A673 (cell line): ENCODE measurements at regions not wholly inside any gene's neighbourhood (a gene's known extent, or its start where the extent isn't known, plus 50 kb on each side); places are given as distances from the start of the nearest gene placed in this dataset.

Experiments used
- BruUV-seq: library from RNA; stranded (reverse); fragments of 400-500 nt; replicated peaks from 2 replicates; lab custom pipeline; 2021; lab: Mats Ljungman, UMichigan
- CTCF ChIA-PET: fragments of 300-600 bp; sonication (Branson Sonifier 250); formaldehyde crosslinking; loops from one replicate; lab custom pipeline; 2022; ENCODE audit warnings: antibody characterized with exemption; lab: Charles Lee
- POLR2A ChIA-PET: fragments of 300-600 bp; sonication (Branson Sonifier 250); formaldehyde crosslinking; loops from one replicate; lab custom pipeline; 2022; ENCODE audit warnings: antibody characterized with exemption; ENCODE audit not compliant: low non-redundant PET; lab: Charles Lee
- DNase-seq: peaks from one replicate; pipeline ENCODE4 v3.0.0-alpha.2; 2015; ENCODE audit warnings: low spot score
- H3K27ac ChIP-seq: fragments of 200-600 bp; sonication (generic); 2 replicates; pipeline ENCODE4 v1.5.1; 2016; ENCODE audit warnings: mixed run types, low read depth, mild to moderate bottlenecking, mixed read lengths, antibody characterized with exemption, low read length; ENCODE audit not compliant: poor library complexity, severe bottlenecking
- H3K27me3 ChIP-seq: fragments of 200-600 bp; sonication (generic); replicated peaks from 2 replicates; pipeline ENCODE4 v1.6.1; 2017; ENCODE audit warnings: mixed run types, low read depth, mild to moderate bottlenecking, mixed read lengths, antibody characterized with exemption, low read length; ENCODE audit not compliant: insufficient read depth, poor library complexity
- H3K36me3 ChIP-seq: fragments of 200-600 bp; sonication (generic); 2 replicates; pipeline ENCODE4 v1.6.1; 2016; ENCODE audit warnings: mixed run types, mild to moderate bottlenecking, mixed read lengths, antibody characterized with exemption, low read length; ENCODE audit not compliant: insufficient read depth, poor library complexity, severe bottlenecking
- H3K4me1 ChIP-seq: fragments of 200-600 bp; sonication (generic); 2 replicates; pipeline ENCODE4 v1.6.1; 2017; ENCODE audit warnings: mixed run types, mild to moderate bottlenecking, mixed read lengths, antibody characterized with exemption, low read length; ENCODE audit not compliant: insufficient read depth, poor library complexity, severe bottlenecking
- H3K4me3 ChIP-seq: fragments of 200-600 bp; sonication (generic); 2 replicates; pipeline ENCODE4 v1.5.1; 2016; ENCODE audit warnings: low read depth, mixed run types, mild to moderate bottlenecking, mixed read lengths, low read length; ENCODE audit not compliant: poor library complexity, severe bottlenecking
- H3K9me3 ChIP-seq: fragments of 200-600 bp; sonication (generic); 2 replicates; pipeline ENCODE4 v1.6.1; 2016; ENCODE audit warnings: mixed run types, low read depth, mild to moderate bottlenecking, mixed read lengths, antibody characterized with exemption, low read length; ENCODE audit not compliant: poor library complexity, severe bottlenecking
- CTCF ChIP-seq: fragments of 300-800, 200-600 bp; sonication (generic); conservative IDR thresholded peaks from 2 replicates; pipeline ENCODE4 v1.5.1; 2017; ENCODE audit warnings: low read depth, mild to moderate bottlenecking, antibody characterized with exemption, low read length, moderate library complexity, mixed read lengths
- EZH2 ChIP-seq: fragments of 200-600 bp; sonication (generic); IDR thresholded peaks from 2 replicates; pipeline ENCODE4 v1.6.1; 2017; ENCODE audit warnings: borderline replicate concordance, low read depth, mild to moderate bottlenecking, mixed read lengths, antibody characterized with exemption, low read length; ENCODE audit not compliant: poor library complexity, severe bottlenecking
- intact Hi-C: fragments of 100-400 bp; cut with micrococcal nuclease; formaldehyde crosslinking; loops from one replicate; pipeline ENCODE4 v1.10.0; 2022; ENCODE audit not compliant: unreplicated experiment

- BruUV-seq, result no TSS peak
These were observed 361.1 kb downstream of the HGF start for GRCh38 chr7:81408728-81409127.

GRCh38 chr7:81407094-81407493 lies 362.8 kb downstream of the HGF start:
- Histone ChIP-seq H3K4me3 (no peak overlapping the region), H3K4me1 (no peaks in the 10 kb centered on the region), H3K36me3 (no peaks in the 10 kb centered on the region), H3K27me3 (no peaks in the 10 kb centered on the region), H3K27ac (no peak overlapping the region), H3K9me3 (no peaks in the 10 kb centered on the region)
- intact Hi-C loops, result no loop called here
- BruUV-seq, result no TSS peak
- ChIA-PET POLR2A (no interaction called here), CTCF (no interaction called here)
- TF ChIP-seq CTCF (no peak), EZH2 (no peak)
- no peak for DNase-seq

More at GRCh38 chr7:81408728-81409127, 361.1 kb downstream of the HGF start:
- POLR2A ChIA-PET, result no interaction called here
- DNase-seq, result no peak
- Histone ChIP-seq H3K4me3 (no peak overlapping the region), H3K27me3 (no peaks in the 10 kb centered on the region), H3K27ac (no peak overlapping the region), H3K36me3 (no peaks in the 10 kb centered on the region), H3K9me3 (no peaks in the 10 kb centered on the region), H3K4me1 (no peaks in the 10 kb centered on the region)
- CTCF ChIA-PET, result no interaction called here
- intact Hi-C loops, result no loop called here
- TF ChIP-seq CTCF, result no peak
- TF ChIP-seq EZH2, result no peak

GRCh38 chr7:81404669-81405068 lies 365.2 kb downstream of the HGF start:
- CTCF ChIA-PET, result no interaction called here
- TF ChIP-seq CTCF, result no peak
- TF ChIP-seq EZH2, result no peak
- POLR2A ChIA-PET, result no interaction called here
- Histone ChIP-seq H3K36me3 (no peaks in the 10 kb centered on the region), H3K9me3 (no peaks in the 10 kb centered on the region), H3K27me3 (no peaks in the 10 kb centered on the region), H3K27ac (no peak overlapping the region), H3K4me3 (no peak overlapping the region), H3K4me1 (no peaks in the 10 kb centered on the region)
- no peak for DNase-seq
- intact Hi-C loops, result no loop called here
- BruUV-seq, result no TSS peak
